ENCODE measurements at regions not wholly inside any gene's neighbourhood (a gene's known extent, or its start where the extent isn't known, plus 50 kb on each side); places are given as distances from the start of the nearest gene placed in this dataset.
"Not testable (repeated sequence)": the region's sequence is repeated elsewhere in the genome, so short reads cannot be mapped to it uniquely, and the experiment has no call there.

- no peak for DNase-seq
These were observed 98.3 kb upstream of the CHD6 start for GRCh38 chr20:41716436-41716835.

GRCh38 chr20:41715526-41715925, 97.3 kb upstream of the CHD6 start:
- no peak for DNase-seq

- DNase-seq = no peak
These were observed 95.9 kb upstream of the CHD6 start for GRCh38 chr20:41714030-41714429.

GRCh38 chr20:41704896-41705295, 86.7 kb upstream of the CHD6 start:
- DNase-seq = no peak

- no peak for DNase-seq
These were observed 84.5 kb upstream of the CHD6 start for GRCh38 chr20:41702647-41703046.

GRCh38 chr20:41701588-41702348, 83.6 kb upstream of the CHD6 start:
- DNase-seq = peak; percentile 67

- not testable (repeated sequence) for DNase-seq
These were observed 81.5 kb upstream of the CHD6 start for GRCh38 chr20:41699673-41700072.

GRCh38 chr20:41697861-41698559, 79.8 kb upstream of the CHD6 start:
- peak; percentile 34 for DNase-seq

GRCh38 chr20:41696428-41696827, 78.3 kb upstream of the CHD6 start:
- DNase-seq = no peak

GRCh38 chr20:41694796-41695195, 76.6 kb upstream of the CHD6 start:
- no peak for DNase-seq

GRCh38 chr20:41693136-41693979, 75.2 kb upstream of the CHD6 start:
- DNase-seq = peak; percentile 86

- DNase-seq = peak; percentile 73
These were observed 74.4 kb upstream of the CHD6 start for GRCh38 chr20:41692479-41693135.

- no peak for DNase-seq
These were observed 73.3 kb upstream of the CHD6 start for GRCh38 chr20:41691443-41691842.

GRCh38 chr20:41690702-41691101, 72.5 kb upstream of the CHD6 start:
- DNase-seq = no peak

- DNase-seq = no peak
These were observed 68.8 kb upstream of the CHD6 start for GRCh38 chr20:41686961-41687360.

GRCh38 chr20:41685145-41685544, 67.0 kb upstream of the CHD6 start:
- DNase-seq = not testable (repeated sequence)

GRCh38 chr20:41678799-41679198, 60.6 kb upstream of the CHD6 start:
- DNase-seq = no peak

GRCh38 chr20:41672282-41672681, 54.1 kb upstream of the CHD6 start:
- DNase-seq = no peak

- DNase-seq = no peak
These were observed 53.0 kb upstream of the CHD6 start for GRCh38 chr20:41671143-41671542.

- DNase-seq = no peak
These were observed 52.5 kb upstream of the CHD6 start for GRCh38 chr20:41670631-41671030.

- DNase-seq = no peak
These were observed 51.6 kb upstream of the CHD6 start for GRCh38 chr20:41669708-41670263.

- no peak for DNase-seq
These were observed 50.0 kb upstream of the CHD6 start for GRCh38 chr20:41668057-41668749.

All from fibroblast of skin of abdomen (primary cell).